ENCODE measurements at regions not wholly inside any gene's neighbourhood (a gene's known extent, or its start where the extent isn't known, plus 50 kb on each side); places are given as distances from the start of the nearest gene placed in this dataset.

DNA sequence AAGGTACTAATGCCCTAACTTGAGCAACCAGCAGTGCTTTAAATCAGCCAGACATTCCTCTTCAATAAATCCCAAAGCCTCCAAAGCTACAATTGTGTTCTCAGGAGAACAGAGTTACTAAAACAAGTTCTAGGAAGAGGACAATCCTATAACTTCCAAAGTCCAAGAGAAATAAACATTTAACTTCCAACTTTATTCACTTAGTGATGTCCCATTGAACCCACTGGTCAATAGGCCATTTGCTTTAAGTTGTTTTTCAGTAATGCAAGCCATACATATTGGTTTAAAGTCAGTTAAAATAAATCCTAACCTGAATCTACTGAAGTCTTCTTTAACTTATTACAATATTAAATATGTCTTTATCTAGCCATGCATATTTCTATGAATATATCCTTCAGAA, 165.4 kb downstream of the PAWR start:
- ATAC-seq = no peak

More for the DNA sequence above, 165.4 kb downstream of the PAWR start:
- TF ChIP-seq ZNF331 (CRISPR knock-in tag; IDR thresholded peaks at IDR 0.05; ENCODE audit: low read depth) = no peak
- no peak for TF ChIP-seq CREB1 (CRISPR knock-in tag; IDR thresholded peaks at IDR 0.05; ENCODE audit: low read depth)
- TF ChIP-seq, protein P1, sequence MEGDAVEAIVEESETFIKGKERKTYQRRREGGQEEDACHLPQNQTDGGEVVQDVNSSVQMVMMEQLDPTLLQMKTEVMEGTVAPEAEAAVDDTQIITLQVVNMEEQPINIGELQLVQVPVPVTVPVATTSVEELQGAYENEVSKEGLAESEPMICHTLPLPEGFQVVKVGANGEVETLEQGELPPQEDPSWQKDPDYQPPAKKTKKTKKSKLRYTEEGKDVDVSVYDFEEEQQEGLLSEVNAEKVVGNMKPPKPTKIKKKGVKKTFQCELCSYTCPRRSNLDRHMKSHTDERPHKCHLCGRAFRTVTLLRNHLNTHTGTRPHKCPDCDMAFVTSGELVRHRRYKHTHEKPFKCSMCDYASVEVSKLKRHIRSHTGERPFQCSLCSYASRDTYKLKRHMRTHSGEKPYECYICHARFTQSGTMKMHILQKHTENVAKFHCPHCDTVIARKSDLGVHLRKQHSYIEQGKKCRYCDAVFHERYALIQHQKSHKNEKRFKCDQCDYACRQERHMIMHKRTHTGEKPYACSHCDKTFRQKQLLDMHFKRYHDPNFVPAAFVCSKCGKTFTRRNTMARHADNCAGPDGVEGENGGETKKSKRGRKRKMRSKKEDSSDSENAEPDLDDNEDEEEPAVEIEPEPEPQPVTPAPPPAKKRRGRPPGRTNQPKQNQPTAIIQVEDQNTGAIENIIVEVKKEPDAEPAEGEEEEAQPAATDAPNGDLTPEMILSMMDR (conservative IDR thresholded peaks at IDR 0.05; ENCODE audit: low read depth in 2 of 2) = no peak
- no peak for TF ChIP-seq JUNB (IDR thresholded peaks at IDR 0.05; ENCODE audit: unreplicated experiment)
- no peak for TF ChIP-seq EZH2phosphoT487 (IDR thresholded peaks at IDR 0.05; ENCODE audit: unreplicated experiment)
- TF ChIP-seq EZH2 (IDR thresholded peaks at IDR 0.05; ENCODE audit: low read depth, unreplicated experiment) = no peak
- TF ChIP-seq, protein P2, sequence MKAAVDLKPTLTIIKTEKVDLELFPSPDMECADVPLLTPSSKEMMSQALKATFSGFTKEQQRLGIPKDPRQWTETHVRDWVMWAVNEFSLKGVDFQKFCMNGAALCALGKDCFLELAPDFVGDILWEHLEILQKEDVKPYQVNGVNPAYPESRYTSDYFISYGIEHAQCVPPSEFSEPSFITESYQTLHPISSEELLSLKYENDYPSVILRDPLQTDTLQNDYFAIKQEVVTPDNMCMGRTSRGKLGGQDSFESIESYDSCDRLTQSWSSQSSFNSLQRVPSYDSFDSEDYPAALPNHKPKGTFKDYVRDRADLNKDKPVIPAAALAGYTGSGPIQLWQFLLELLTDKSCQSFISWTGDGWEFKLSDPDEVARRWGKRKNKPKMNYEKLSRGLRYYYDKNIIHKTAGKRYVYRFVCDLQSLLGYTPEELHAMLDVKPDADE (IDR thresholded peaks at IDR 0.05) = no peak
- TF ChIP-seq STAT1 (IDR thresholded peaks at IDR 0.05; ENCODE audit: unreplicated experiment) = no peak
- TF ChIP-seq POLR2AphosphoS5 (IDR thresholded peaks at IDR 0.05; ENCODE audit: low read depth) = no peak
- TF ChIP-seq NANOG (IDR thresholded peaks at IDR 0.05; ENCODE audit: borderline replicate concordance) = no peak
- TF ChIP-seq, protein P3, sequence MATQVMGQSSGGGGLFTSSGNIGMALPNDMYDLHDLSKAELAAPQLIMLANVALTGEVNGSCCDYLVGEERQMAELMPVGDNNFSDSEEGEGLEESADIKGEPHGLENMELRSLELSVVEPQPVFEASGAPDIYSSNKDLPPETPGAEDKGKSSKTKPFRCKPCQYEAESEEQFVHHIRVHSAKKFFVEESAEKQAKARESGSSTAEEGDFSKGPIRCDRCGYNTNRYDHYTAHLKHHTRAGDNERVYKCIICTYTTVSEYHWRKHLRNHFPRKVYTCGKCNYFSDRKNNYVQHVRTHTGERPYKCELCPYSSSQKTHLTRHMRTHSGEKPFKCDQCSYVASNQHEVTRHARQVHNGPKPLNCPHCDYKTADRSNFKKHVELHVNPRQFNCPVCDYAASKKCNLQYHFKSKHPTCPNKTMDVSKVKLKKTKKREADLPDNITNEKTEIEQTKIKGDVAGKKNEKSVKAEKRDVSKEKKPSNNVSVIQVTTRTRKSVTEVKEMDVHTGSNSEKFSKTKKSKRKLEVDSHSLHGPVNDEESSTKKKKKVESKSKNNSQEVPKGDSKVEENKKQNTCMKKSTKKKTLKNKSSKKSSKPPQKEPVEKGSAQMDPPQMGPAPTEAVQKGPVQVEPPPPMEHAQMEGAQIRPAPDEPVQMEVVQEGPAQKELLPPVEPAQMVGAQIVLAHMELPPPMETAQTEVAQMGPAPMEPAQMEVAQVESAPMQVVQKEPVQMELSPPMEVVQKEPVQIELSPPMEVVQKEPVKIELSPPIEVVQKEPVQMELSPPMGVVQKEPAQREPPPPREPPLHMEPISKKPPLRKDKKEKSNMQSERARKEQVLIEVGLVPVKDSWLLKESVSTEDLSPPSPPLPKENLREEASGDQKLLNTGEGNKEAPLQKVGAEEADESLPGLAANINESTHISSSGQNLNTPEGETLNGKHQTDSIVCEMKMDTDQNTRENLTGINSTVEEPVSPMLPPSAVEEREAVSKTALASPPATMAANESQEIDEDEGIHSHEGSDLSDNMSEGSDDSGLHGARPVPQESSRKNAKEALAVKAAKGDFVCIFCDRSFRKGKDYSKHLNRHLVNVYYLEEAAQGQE (IDR thresholded peaks at IDR 0.05; ENCODE audit: unreplicated experiment) = no peak
- Histone ChIP-seq H3K36me3 (ENCODE audit: insufficient read depth) (no peaks in the 10 kb centered on the region), H3F3A (replicated peaks; ENCODE audit: low read depth) (no peaks in the 10 kb centered on the region; the same call in 1 of the 2 replicates), H3K79me2 (replicated peaks; ENCODE audit: insufficient read depth) (no peaks in the 10 kb centered on the region), H3K9me2 (ENCODE audit: insufficient read depth) (no peaks in the 10 kb centered on the region), H3K4me2 (no peak overlapping the region), H2AFZ (no peak overlapping the region), H4K20me1 (replicated peaks; ENCODE audit: insufficient read depth) (no peaks in the 10 kb centered on the region), H3K27me3 (ENCODE audit: insufficient read depth) (no peaks in the 10 kb centered on the region), H3K4me3 (no peak overlapping the region), H3K4me1 (ENCODE audit: insufficient read depth) (peaks cover 30% of the 10 kb centered on the region), H3K27ac (ENCODE audit: low read depth) (no peak overlapping the region)
- peaks cover 3% of the 10 kb centered on the region; the same call in 2 of the 3 replicates for H3K36me3 Mint-ChIP-seq (ENCODE audit: low read depth)
- no peak overlapping the region for H3K27ac Mint-ChIP-seq
- no peaks in the 10 kb centered on the region for H3K9me3 Mint-ChIP-seq
- no peak overlapping the region for H3K4me3 Mint-ChIP-seq
- H3K27me3 Mint-ChIP-seq (ENCODE audit: insufficient read depth, low read depth, poor library complexity) = no peaks in the 10 kb centered on the region
- no peak for DNase-seq (ENCODE audit: low spot score)
- H3K4me1 Mint-ChIP-seq = peaks cover 35% of the 10 kb centered on the region

Measured in GM23338 (cell line).